ENCODE measurements at regions not wholly inside any gene's neighbourhood (a gene's known extent, or its start where the extent isn't known, plus 50 kb on each side); places are given as distances from the start of the nearest gene placed in this dataset.
A peak's percentile ranks its signal among the peaks of the same experiment; 100 is the strongest.

DNA sequence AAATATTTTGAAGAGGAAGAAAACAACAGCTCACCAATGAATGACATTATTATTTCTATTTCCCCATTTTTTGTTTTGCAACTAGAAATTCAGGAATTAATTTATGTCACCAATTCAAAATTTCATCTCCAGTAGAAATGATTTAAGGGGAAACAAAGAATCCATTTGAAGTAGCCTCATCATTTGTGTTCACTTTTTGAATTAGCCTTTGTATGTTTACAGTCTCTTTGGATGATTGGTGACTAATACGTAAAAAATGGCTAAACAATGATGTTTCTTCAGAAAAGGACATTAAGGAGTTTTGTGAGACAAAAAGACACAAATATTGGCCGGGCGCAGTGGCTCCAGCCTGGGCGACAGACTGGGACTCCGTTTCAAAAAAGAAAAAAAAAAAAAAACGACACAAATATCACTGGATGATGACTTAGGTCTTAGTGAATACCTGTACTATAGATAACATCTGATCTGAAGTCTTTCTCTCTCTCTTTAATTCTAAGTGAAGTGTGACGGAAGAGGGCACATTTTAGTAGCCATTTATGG is 313.2 kb downstream of the PIK3C3 start:
- no peak for DNase-seq (ENCODE audit: low spot score)

DNA sequence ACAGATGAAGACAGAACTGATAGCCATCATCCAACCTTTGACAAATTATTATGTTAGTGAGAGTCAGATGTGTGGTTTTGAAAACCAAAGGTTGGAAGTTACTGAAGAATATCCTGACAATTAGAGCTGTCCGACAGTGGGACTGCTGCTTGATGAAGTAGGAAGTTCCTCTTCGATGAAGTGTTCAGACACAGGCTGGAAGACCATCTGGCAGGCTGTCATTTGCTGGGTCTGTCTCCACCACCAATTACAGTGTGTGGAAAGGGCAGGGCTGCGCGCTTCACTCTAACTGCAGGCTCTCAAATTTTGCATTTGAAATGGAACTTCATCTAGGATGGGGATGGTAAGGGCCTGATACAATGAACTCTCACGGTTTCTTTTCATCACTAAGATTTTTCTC is 313.8 kb downstream of the PIK3C3 start:
- DNase-seq (ENCODE audit: low spot score) = no peak

DNA sequence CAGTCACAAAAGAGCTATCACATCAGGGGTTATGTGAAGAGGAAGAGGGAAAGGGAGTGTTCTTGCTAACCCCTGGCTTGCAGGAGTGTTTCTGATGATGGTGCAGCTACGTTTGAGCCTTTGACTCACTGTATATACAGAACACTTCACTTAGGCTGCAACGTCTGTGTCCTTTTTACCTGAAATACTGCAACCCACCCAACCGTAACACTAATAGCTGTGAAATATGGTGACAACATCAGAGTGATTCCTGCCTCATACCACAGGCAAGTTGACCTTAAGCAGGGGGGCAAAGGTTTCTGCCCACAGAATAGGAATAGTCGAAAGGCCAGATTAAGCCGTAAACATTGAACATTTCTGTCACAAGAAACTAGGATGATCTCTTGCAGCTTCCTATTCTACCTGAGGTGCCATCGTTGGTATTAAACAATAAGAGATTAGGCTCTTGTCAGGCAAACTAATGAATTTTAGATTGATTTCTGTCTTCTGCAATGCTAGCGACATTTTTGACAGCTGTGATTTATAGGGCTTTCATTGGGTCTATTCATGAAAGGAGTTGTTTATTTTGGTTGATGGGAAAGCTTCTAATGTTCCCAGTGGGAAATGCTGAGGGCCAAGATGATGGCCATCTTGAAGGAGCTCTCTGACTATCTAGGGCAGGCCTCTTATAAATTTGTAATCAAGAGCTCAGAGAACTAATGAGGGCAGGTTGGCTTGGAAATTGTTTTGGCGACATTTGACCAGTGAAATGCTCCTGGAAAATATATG is 316.8 kb downstream of the PIK3C3 start:
- no peak for DNase-seq (ENCODE audit: low spot score)

- peak; percentile 8 for DNase-seq (ENCODE audit: low spot score)
These were observed 319.6 kb downstream of the PIK3C3 start for GRCh38 chr18:42274488-42275137.

GRCh38 chr18:42275138-42275535 is 320.1 kb downstream of the PIK3C3 start:
- DNase-seq (ENCODE audit: low spot score) = no peak

- DNase-seq (ENCODE audit: low spot score) = no peak
These were observed 321.1 kb downstream of the PIK3C3 start for GRCh38 chr18:42275949-42276730.

GRCh38 chr18:42281124-42281523 is 326.1 kb downstream of the PIK3C3 start:
- no peak for DNase-seq (ENCODE audit: low spot score)

GRCh38 chr18:42281851-42282250 is 326.8 kb downstream of the PIK3C3 start:
- DNase-seq (ENCODE audit: low spot score) = no peak

DNA sequence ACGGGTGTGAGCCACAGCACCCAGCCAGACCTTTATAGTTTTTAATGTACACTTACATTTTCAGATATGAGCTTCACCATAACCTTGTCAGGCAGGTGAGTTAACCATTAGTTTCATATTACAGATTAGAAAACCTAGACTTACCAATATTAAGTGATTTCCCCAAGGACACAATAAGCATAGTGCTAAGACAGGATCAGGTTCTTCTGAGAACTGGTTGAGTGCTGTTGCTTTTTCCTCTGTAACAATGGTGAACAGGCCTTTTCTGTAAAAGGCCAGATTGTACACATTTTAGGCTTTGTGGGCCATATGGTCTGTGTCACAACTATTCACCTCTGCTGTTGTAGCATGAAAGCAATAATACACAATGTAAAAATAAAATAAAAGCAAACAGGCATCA is 332.0 kb downstream of the PIK3C3 start:
- no peak for DNase-seq (ENCODE audit: low spot score)

- DNase-seq (ENCODE audit: low spot score) = no peak
These were observed 333.1 kb downstream of the PIK3C3 start for GRCh38 chr18:42288129-42288528.

DNA sequence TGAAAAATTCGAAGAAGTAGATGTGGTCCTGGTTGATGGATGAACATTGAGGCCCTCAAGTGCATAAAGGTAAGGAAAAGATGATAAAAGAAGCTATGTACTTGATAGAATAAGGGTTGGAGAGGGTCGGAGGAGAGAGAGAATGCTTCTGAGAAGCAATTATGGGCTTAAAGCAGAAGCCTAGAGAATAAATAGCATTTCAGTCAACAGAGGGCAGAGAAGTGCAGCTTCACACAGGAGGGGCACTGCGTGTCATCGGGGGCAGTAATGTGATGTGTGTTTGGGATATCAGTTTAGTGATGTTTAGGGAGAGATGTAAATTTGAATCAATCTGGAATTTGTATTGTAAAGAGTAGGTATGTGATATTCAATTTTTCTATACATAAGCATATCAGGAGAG is 334.5 kb downstream of the PIK3C3 start:
- DNase-seq (ENCODE audit: low spot score) = no peak

GRCh38 chr18:42290318-42291307 is 335.6 kb downstream of the PIK3C3 start:
- DNase-seq (ENCODE audit: low spot score) = no peak

DNA sequence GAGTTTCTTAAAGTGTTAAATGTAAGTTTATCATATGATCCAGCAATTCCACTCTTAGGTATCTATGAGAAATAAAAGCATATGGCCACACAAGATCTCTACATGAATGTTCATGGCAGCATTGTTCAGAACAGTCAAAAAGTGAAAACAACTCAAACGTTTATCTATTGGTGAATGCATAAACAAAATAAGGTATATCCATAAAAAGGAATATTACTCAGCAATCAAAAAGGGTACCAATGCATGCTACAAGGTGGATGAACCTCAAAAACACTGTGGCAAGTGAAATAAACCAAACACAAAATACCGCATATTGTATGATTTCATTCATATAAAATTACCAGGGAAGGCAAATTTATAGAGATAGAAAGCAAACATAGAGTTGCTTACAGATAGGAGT is 337.6 kb downstream of the PIK3C3 start:
- DNase-seq (ENCODE audit: low spot score) = no peak

- DNase-seq (ENCODE audit: low spot score) = no peak
These were observed 341.2 kb downstream of the PIK3C3 start for GRCh38 chr18:42296192-42296591.

DNA sequence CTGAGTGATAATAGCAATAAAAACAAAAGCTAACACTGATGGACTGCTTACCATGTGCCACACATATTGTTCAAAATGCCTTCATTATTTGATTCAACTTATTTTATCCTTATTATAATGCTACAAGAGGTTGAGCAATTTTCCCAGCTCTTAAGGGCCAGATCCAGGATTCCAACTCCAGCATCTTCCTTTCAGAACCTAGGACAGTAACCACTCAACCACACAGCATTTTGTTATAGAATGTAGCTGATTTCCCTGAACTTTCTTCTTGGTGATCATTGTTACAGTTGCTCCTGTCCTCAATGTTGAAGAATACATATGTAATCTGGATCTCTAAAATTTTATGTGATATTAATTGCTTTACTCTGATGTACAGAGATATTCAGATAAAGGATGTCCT is 341.7 kb downstream of the PIK3C3 start:
- DNase-seq (ENCODE audit: low spot score) = no peak

GRCh38 chr18:42298759-42299675 is 344.0 kb downstream of the PIK3C3 start:
- DNase-seq (ENCODE audit: low spot score) = peak; percentile 6

GRCh38 chr18:42305869-42306593 is 351.0 kb downstream of the PIK3C3 start:
- DNase-seq (ENCODE audit: low spot score) = no peak

DNA sequence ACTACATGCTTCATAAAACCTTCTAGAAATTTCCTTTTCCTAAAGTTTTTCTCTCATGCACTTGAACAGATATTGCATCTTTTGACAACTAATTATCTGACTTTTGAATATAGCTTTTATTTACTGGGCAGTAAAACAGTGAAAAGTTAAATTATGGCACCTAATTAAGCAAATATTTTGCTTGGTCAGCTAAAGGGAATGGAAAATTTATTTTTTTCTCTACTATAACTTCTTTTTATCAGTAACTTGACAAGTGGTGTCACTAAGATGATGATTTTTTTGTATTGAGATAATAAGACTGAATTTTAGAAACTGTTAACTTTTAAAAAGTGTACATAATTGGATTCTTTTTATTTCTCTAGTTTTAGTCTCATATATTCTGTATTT is 351.6 kb downstream of the PIK3C3 start:
- DNase-seq (ENCODE audit: low spot score) = no peak

- no peak for DNase-seq (ENCODE audit: low spot score)
These were observed 355.9 kb downstream of the PIK3C3 start for GRCh38 chr18:42310956-42311355.

GRCh38 chr18:42326752-42327151 is 371.7 kb downstream of the PIK3C3 start:
- no peak for DNase-seq (ENCODE audit: low spot score)
